ENCODE measurements at regions not wholly inside any gene's neighbourhood (a gene's known extent, or its start where the extent isn't known, plus 50 kb on each side); places are given as distances from the start of the nearest gene placed in this dataset.

GRCh38 chr15:69941706-69942495 lies 155.8 kb downstream of the TLE3 start:
- no peaks in the 10 kb centered on the region for H3K4me1 ChIP-seq
- no peak for TF ChIP-seq POLR2A (IDR thresholded peaks at IDR 0.05)
- TF ChIP-seq CTCF (IDR thresholded peaks at IDR 0.05): no peak
- TF ChIP-seq POLR2AphosphoS5 (IDR thresholded peaks at IDR 0.05): no peak
- no peak for DNase-seq (ENCODE audit: low spot score in 2 of 2)
- H3K27ac ChIP-seq: no peak overlapping the region
- H3K9me3 ChIP-seq: no peaks in the 10 kb centered on the region
- no peaks in the 10 kb centered on the region for H3K36me3 ChIP-seq
- intact Hi-C loops (cut with DNase I; ENCODE audit: low total_unique reads): no loop called here
- H3K27me3 ChIP-seq: no peaks in the 10 kb centered on the region
- no peak overlapping the region for H3K4me3 ChIP-seq

- intact Hi-C loops (cut with DNase I; ENCODE audit: low total_unique reads): no loop called here
- H3K4me1 ChIP-seq: no peaks in the 10 kb centered on the region
- no peak for TF ChIP-seq POLR2A (IDR thresholded peaks at IDR 0.05)
- no peak for TF ChIP-seq POLR2AphosphoS5 (IDR thresholded peaks at IDR 0.05)
- no peak for TF ChIP-seq CTCF (IDR thresholded peaks at IDR 0.05)
- no peak overlapping the region for H3K4me3 ChIP-seq
- H3K27me3 ChIP-seq: no peaks in the 10 kb centered on the region
- H3K36me3 ChIP-seq: no peaks in the 10 kb centered on the region
- DNase-seq (ENCODE audit: low spot score in 2 of 2): no peak
- no peak overlapping the region for H3K27ac ChIP-seq
- H3K9me3 ChIP-seq: no peaks in the 10 kb centered on the region
Measured at GRCh38 chr15:69943637-69944036, 154.1 kb downstream of the TLE3 start.

GRCh38 chr15:69945729-69946128 lies 152.0 kb downstream of the TLE3 start:
- H3K9me3 ChIP-seq: no peaks in the 10 kb centered on the region
- intact Hi-C loops (cut with DNase I; ENCODE audit: low total_unique reads): no loop called here
- H3K4me3 ChIP-seq: no peak overlapping the region
- DNase-seq (ENCODE audit: low spot score in 2 of 2): no peak
- no peaks in the 10 kb centered on the region for H3K36me3 ChIP-seq
- no peaks in the 10 kb centered on the region for H3K27me3 ChIP-seq
- H3K27ac ChIP-seq: no peak overlapping the region
- H3K4me1 ChIP-seq: no peaks in the 10 kb centered on the region
- no peak for TF ChIP-seq CTCF (IDR thresholded peaks at IDR 0.05)
- TF ChIP-seq POLR2AphosphoS5 (IDR thresholded peaks at IDR 0.05): no peak
- no peak for TF ChIP-seq POLR2A (IDR thresholded peaks at IDR 0.05)

- Histone ChIP-seq H3K4me1 (no peaks in the 10 kb centered on the region), H3K27me3 (no peaks in the 10 kb centered on the region), H3K27ac (no peak overlapping the region), H3K36me3 (no peaks in the 10 kb centered on the region), H3K9me3 (no peaks in the 10 kb centered on the region), H3K4me3 (no peak overlapping the region)
- intact Hi-C loops (cut with DNase I; ENCODE audit: low total_unique reads): no loop called here
- no peak for DNase-seq (ENCODE audit: low spot score in 2 of 2)
- TF ChIP-seq CTCF (IDR thresholded peaks at IDR 0.05) (no peak), POLR2A (IDR thresholded peaks at IDR 0.05) (no peak), POLR2AphosphoS5 (IDR thresholded peaks at IDR 0.05) (no peak)
Measured at GRCh38 chr15:69946870-69947269, 150.8 kb downstream of the TLE3 start.

GRCh38 chr15:69947394-69947793 lies 150.3 kb downstream of the TLE3 start:
- no peaks in the 10 kb centered on the region for H3K4me1 ChIP-seq
- no peak overlapping the region for H3K27ac ChIP-seq
- H3K4me3 ChIP-seq: no peak overlapping the region
- no peaks in the 10 kb centered on the region for H3K9me3 ChIP-seq
- no peaks in the 10 kb centered on the region for H3K36me3 ChIP-seq
- intact Hi-C loops (cut with DNase I; ENCODE audit: low total_unique reads): no loop called here
- H3K27me3 ChIP-seq: no peaks in the 10 kb centered on the region
- DNase-seq (ENCODE audit: low spot score in 2 of 2): no peak
- TF ChIP-seq POLR2AphosphoS5 (IDR thresholded peaks at IDR 0.05): no peak
- TF ChIP-seq CTCF (IDR thresholded peaks at IDR 0.05): no peak
